ENCODE measurements at regions not wholly inside any gene's neighbourhood (a gene's known extent, or its start where the extent isn't known, plus 50 kb on each side); places are given as distances from the start of the nearest gene placed in this dataset.
A peak's percentile ranks its signal among the peaks of the same experiment; 100 is the strongest.

DNA sequence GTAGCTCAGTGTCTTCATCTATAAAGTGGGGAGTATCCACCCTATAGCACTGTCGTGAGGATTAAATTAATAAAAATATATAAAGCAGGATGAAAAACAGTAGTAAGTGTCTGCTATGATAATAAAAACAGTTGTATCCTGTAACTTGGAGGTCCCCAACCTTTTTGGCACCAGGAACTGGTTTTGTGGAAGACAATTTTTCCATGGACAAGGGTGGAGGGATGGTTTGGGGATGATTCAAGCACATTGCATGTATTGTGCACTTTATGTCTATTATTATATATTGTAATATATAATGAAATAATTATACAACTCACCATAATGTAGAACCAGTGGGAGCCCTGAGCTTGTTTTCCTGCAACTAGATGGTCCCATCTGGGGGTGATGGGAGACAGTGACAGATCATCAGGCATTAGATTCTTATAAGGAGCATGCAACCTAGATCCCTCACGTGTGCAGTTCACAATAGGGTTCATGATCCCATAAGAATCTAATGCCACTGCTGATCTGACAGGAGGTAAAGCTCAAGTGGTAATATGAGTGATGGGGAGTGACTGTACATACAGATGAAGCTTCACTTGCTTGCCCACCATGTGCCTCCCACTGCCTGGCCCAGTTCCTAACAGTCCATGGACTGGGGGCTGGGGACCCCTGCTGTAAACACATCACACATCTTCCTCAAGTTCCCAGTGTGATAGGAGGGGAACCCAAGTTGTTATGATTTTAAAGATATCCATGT is 177.4 kb upstream of the DAPK1 start:
- no peaks in the 10 kb centered on the region for H3K9me3 ChIP-seq
- WGBS, 2 donors = 76 to 85% methylated on average over 2 of the region's 2 CpGs
- DNase-seq = no peak
- intact Hi-C loops (cut with DNase I) = loop anchor here (5.0 to 10.0 kb wide), 2 partner anchors 833 to 886 kb away; no protein-coding TSS in a partner anchor
- H3K4me1 ChIP-seq = no peaks in the 10 kb centered on the region
- no peaks in the 10 kb centered on the region for H3K36me3 ChIP-seq (replicated peaks in 1 of 2; ENCODE audit: insufficient read depth in 1 of 2, low read depth in 2 of 2)
- ATAC-seq = no peak
- no peak overlapping the region for H3K4me3 ChIP-seq
- no peak overlapping the region for H3K27ac ChIP-seq
- no peaks in the 10 kb centered on the region for H3K27me3 ChIP-seq
- TF ChIP-seq, protein P1, sequence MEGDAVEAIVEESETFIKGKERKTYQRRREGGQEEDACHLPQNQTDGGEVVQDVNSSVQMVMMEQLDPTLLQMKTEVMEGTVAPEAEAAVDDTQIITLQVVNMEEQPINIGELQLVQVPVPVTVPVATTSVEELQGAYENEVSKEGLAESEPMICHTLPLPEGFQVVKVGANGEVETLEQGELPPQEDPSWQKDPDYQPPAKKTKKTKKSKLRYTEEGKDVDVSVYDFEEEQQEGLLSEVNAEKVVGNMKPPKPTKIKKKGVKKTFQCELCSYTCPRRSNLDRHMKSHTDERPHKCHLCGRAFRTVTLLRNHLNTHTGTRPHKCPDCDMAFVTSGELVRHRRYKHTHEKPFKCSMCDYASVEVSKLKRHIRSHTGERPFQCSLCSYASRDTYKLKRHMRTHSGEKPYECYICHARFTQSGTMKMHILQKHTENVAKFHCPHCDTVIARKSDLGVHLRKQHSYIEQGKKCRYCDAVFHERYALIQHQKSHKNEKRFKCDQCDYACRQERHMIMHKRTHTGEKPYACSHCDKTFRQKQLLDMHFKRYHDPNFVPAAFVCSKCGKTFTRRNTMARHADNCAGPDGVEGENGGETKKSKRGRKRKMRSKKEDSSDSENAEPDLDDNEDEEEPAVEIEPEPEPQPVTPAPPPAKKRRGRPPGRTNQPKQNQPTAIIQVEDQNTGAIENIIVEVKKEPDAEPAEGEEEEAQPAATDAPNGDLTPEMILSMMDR (IDR thresholded peaks at IDR 0.05) = no peak
- TF ChIP-seq POLR2A (IDR thresholded peaks at IDR 0.05) = no peak

DNA sequence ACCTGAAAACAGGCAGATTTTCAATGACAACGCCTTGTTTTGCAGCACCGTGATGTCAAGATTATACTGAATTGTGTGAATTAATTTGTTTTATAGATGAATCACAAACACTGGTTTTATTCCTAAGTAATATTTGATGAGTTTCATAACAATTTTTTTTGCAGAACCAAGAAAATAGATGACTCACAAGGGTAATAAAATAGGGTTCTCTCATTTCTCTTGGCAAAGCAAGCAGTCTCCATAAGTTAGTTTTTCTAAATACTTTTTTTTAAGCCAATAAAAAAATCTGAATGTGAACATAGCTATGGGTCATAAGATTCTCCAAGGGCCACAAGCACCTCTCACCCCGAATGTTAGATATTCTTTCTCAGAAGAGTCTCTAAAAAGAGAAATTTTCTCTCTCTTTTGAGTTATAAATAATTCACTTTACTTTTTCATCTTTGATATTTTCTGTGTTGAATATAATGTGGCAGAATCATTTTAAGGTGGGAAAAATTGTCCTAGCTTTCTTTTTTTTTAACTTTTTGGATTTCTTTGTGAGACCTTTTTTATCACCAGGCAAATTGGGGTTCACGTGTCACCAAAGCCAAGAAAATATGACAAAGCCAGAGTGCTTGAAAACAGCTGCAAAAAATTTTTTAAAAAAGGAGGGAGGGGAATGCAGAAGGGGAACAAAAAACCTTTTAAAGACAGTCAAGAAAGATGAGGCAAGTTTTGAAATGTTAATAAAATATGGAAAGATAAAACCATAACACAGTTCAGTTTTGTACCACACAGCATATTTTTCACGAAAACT is 174.6 kb upstream of the DAPK1 start:
- no peak for DNase-seq
- Histone ChIP-seq H3K27ac (no peak overlapping the region), H3K4me3 (no peak overlapping the region), H3K27me3 (no peaks in the 10 kb centered on the region), H3K9me3 (no peaks in the 10 kb centered on the region), H3K4me1 (no peaks in the 10 kb centered on the region), H3K36me3 (replicated peaks in 1 of 2; ENCODE audit: insufficient read depth in 1 of 2, low read depth in 2 of 2) (no peaks in the 10 kb centered on the region)
- intact Hi-C loops (cut with DNase I) = loop anchor here (5.0 to 10.0 kb wide), 2 partner anchors 836 to 888 kb away; no protein-coding TSS in a partner anchor
- no peak for ATAC-seq
- no peak for TF ChIP-seq POLR2A (IDR thresholded peaks at IDR 0.05)
- TF ChIP-seq, protein P1 (IDR thresholded peaks at IDR 0.05) = no peak
- WGBS, 2 donors = 67 to 72% methylated on average over 5 of the region's 5 CpGs

DNA sequence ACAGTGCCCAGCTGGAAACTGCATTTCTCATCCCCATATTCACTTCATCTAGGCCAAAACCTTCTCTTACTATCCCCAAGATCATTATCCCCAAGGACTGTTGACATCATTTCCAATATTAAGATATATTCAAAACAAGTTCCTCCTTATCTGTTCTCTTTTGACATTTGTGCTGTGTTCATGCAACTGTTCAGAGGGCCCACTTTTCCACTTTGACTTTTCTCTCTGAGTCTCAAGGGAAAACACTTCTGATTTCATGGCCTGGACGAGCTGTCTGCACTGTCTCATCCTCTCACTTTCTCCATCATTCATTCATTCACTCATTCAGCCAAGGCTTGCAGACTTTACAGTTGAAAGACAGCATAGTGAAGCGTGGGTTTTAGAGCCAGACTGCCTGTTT is 173.7 kb upstream of the DAPK1 start:
- H3K4me3 ChIP-seq = no peak overlapping the region
- H3K27ac ChIP-seq = no peak overlapping the region
- no peak for DNase-seq
- intact Hi-C loops (cut with DNase I) = loop anchor here (5.0 to 10.0 kb wide), 2 partner anchors 837 to 889 kb away; no protein-coding TSS in a partner anchor
- no peaks in the 10 kb centered on the region for H3K36me3 ChIP-seq (replicated peaks in 1 of 2; ENCODE audit: insufficient read depth in 1 of 2, low read depth in 2 of 2)
- 45 to 48% methylated on average over 2 of the region's 2 CpGs for WGBS, 2 donors
- ATAC-seq = no peak
- H3K27me3 ChIP-seq = no peaks in the 10 kb centered on the region
- TF ChIP-seq POLR2A (IDR thresholded peaks at IDR 0.05) = no peak
- TF ChIP-seq, protein P1 (IDR thresholded peaks at IDR 0.05) = no peak
- H3K9me3 ChIP-seq = no peaks in the 10 kb centered on the region
- H3K4me1 ChIP-seq = no peaks in the 10 kb centered on the region

DNA sequence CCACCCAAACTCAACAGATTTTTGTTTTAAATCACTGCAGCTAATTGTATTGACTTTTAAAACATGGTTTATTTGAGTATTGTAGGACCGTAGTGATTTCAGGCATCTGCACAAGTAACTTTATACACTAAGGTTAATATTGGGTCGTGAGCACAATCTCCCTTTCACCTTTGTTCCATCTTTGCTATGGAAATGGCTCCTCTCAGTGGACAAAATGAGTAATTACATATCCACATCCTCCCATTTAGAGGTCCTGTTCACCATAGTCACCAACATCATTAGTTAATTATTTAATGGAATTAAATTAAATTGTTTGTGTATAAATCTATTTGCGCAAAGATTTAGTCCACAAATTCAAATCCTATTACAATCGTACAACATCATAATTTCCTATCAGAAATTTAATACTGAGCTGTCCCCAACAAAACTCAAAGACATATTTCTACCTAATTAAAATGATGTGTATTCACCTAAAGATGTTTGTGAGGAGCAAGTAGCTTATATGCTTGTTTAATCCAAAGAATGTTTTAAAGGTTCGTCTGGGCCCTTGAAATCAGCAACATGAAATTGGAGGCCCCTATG is 173.0 kb upstream of the DAPK1 start:
- H3K27me3 ChIP-seq = no peaks in the 10 kb centered on the region
- ATAC-seq (peak; percentile 81), DNase-seq (peak in 1 of 4 donors; percentile 8)
- H3K9me3 ChIP-seq = no peaks in the 10 kb centered on the region
- no peaks in the 10 kb centered on the region for H3K36me3 ChIP-seq (replicated peaks in 1 of 2; ENCODE audit: insufficient read depth in 1 of 2, low read depth in 2 of 2)
- no peak overlapping the region for H3K4me3 ChIP-seq
- intact Hi-C loops (cut with DNase I) = loop anchor here (5.0 to 10.0 kb wide), 2 partner anchors 837 to 890 kb away; no protein-coding TSS in a partner anchor
- 1 to 2% methylated on average over 5 of the region's 5 CpGs for WGBS, 2 donors
- no peaks in the 10 kb centered on the region for H3K4me1 ChIP-seq
- TF ChIP-seq, protein P1 (IDR thresholded peaks at IDR 0.05) = peak; percentile 41 to 91 (median 88)
- no peak for TF ChIP-seq POLR2A (IDR thresholded peaks at IDR 0.05)
- H3K27ac ChIP-seq = no peak overlapping the region
